Endodermal cell (in vitro differentiated cells): ENCODE measurements at regions not wholly inside any gene's neighbourhood (a gene's known extent, or its start where the extent isn't known, plus 50 kb on each side); places are given as distances from the start of the nearest gene placed in this dataset.

Source experiments
- DNase-seq: peaks from one replicate; pipeline ENCODE4 v3.0.0-alpha.2; 2017
- H3K27ac ChIP-seq: 2 replicates; pipeline ENCODE4 v1.5.1; 2013; ENCODE audit warnings: mild to moderate bottlenecking, low read depth, low read length, moderate library complexity
- H3K27me3 ChIP-seq: 2 replicates; pipeline ENCODE4 v1.6.1; 2013; ENCODE audit warnings: mild to moderate bottlenecking, low read length, moderate library complexity; ENCODE audit not compliant: insufficient read depth, control insufficient read depth, poor library complexity, severe bottlenecking
- H3K36me3 ChIP-seq: 2 replicates; pipeline ENCODE4 v1.7.0; 2013; ENCODE audit warnings: mild to moderate bottlenecking, low read length, moderate library complexity; ENCODE audit not compliant: control insufficient read depth, insufficient read depth
- H3K4me1 ChIP-seq: one replicate; pipeline ENCODE4 v1.7.0; 2013; ENCODE audit warnings: low read length; ENCODE audit not compliant: control insufficient read depth, insufficient read depth
- H3K4me3 ChIP-seq: 2 replicates; pipeline ENCODE4 v1.5.1; 2013; ENCODE audit warnings: mild to moderate bottlenecking, low read length, moderate library complexity
- H3K9ac ChIP-seq: 2 replicates; pipeline ENCODE4 v1.6.1; 2013; ENCODE audit warnings: mild to moderate bottlenecking, low read length, moderate library complexity; ENCODE audit not compliant: poor library complexity, severe bottlenecking; ENCODE audit errors: extremely low read depth
- H3K9me3 ChIP-seq: 2 replicates; pipeline ENCODE4 v1.6.1; 2013; ENCODE audit warnings: mild to moderate bottlenecking, low read length, moderate library complexity; ENCODE audit not compliant: control insufficient read depth
- H3K27ac Mint-ChIP-seq: 2 replicates; pipeline ENCODE4 v1.8.0; 2020; ENCODE audit warnings: mixed read lengths
- H3K27me3 Mint-ChIP-seq: 2 replicates; pipeline ENCODE4 v1.8.0; 2021; ENCODE audit warnings: mild to moderate bottlenecking, mixed read lengths; ENCODE audit not compliant: insufficient read depth
- H3K36me3 Mint-ChIP-seq: 2 replicates; pipeline ENCODE4 v1.8.0; 2020; ENCODE audit warnings: low read depth, mixed read lengths
- H3K4me1 Mint-ChIP-seq: 2 replicates; pipeline ENCODE4 v1.8.0; 2020; ENCODE audit warnings: mixed read lengths
- H3K4me3 Mint-ChIP-seq: 2 replicates; pipeline ENCODE4 v1.8.0; 2020; ENCODE audit warnings: mild to moderate bottlenecking, moderate library complexity, mixed read lengths
- H3K9me3 Mint-ChIP-seq: 2 replicates; pipeline ENCODE4 v1.8.0; 2020; ENCODE audit warnings: mild to moderate bottlenecking, mixed read lengths
- CTCF ChIP-seq: fragments of 200-600 bp; sonication (generic); conservative IDR thresholded peaks from 2 replicates; pipeline ENCODE4 v1.5.0; 2021; ENCODE audit warnings: antibody characterized with exemption, mild to moderate bottlenecking
- WGBS, 2 experiments: methylation state at CpG; one replicate each; pipeline versions ENCODE4 v1.1.5 to v1.1.7; 2013; ENCODE audit warnings: missing lambda C conversion rate in 2 of 2, mixed read lengths in 1 of 2; ENCODE audit not compliant: insufficient coverage in 1 of 2, insufficient read length in 1 of 2; 5-methylcytosine and 5-hydroxymethylcytosine counted together

GRCh38 chr7:11956991-11957390, 125.0 kb upstream of the THSD7A start:
- Histone ChIP-seq H3K27ac (no peak overlapping the region), H3K4me3 (no peak overlapping the region), H3K27me3 (no peaks in the 10 kb centered on the region), H3K4me1 (no peaks in the 10 kb centered on the region), H3K9ac (no peak overlapping the region), H3K9me3 (no peaks in the 10 kb centered on the region), H3K36me3 (no peaks in the 10 kb centered on the region)
- H3K27ac Mint-ChIP-seq = no peak overlapping the region
- peaks cover 7% of the 10 kb centered on the region for H3K4me1 Mint-ChIP-seq
- 88 to 90% methylated on average over 2 to 4 of the region's 5 CpGs for WGBS, 2 experiments
- H3K9me3 Mint-ChIP-seq = no peaks in the 10 kb centered on the region
- H3K4me3 Mint-ChIP-seq = no peak overlapping the region
- no peaks in the 10 kb centered on the region for H3K36me3 Mint-ChIP-seq
- TF ChIP-seq CTCF = no peak
- DNase-seq = no peak
- H3K27me3 Mint-ChIP-seq = no peaks in the 10 kb centered on the region

GRCh38 chr7:11957956-11958355, 126.0 kb upstream of the THSD7A start:
- Histone ChIP-seq H3K36me3 (no peaks in the 10 kb centered on the region), H3K4me1 (no peaks in the 10 kb centered on the region), H3K9ac (no peak overlapping the region), H3K27me3 (no peaks in the 10 kb centered on the region), H3K27ac (no peak overlapping the region), H3K9me3 (no peaks in the 10 kb centered on the region), H3K4me3 (no peak overlapping the region)
- TF ChIP-seq CTCF = no peak
- peaks cover 7% of the 10 kb centered on the region for H3K4me1 Mint-ChIP-seq
- no peaks in the 10 kb centered on the region for H3K36me3 Mint-ChIP-seq
- no peaks in the 10 kb centered on the region for H3K9me3 Mint-ChIP-seq
- H3K4me3 Mint-ChIP-seq = no peak overlapping the region
- DNase-seq = no peak
- no peak overlapping the region for H3K27ac Mint-ChIP-seq
- WGBS, 2 experiments = no CpG with 5 or more reads among the region's 1 CpG
- H3K27me3 Mint-ChIP-seq = no peaks in the 10 kb centered on the region

- H3K4me1 ChIP-seq = no peaks in the 10 kb centered on the region
- H3K27ac Mint-ChIP-seq = peak overlapping the region; percentile 66
- peaks cover 7% of the 10 kb centered on the region for H3K4me1 Mint-ChIP-seq
- H3K9me3 ChIP-seq = no peaks in the 10 kb centered on the region
- H3K4me3 Mint-ChIP-seq = no peak overlapping the region
- H3K27me3 ChIP-seq = no peaks in the 10 kb centered on the region
- no peak for TF ChIP-seq CTCF
- H3K27ac ChIP-seq = no peak overlapping the region
- WGBS, 2 experiments = no CpG with 5 or more reads among the region's 2 CpGs
- H3K27me3 Mint-ChIP-seq = no peaks in the 10 kb centered on the region
- no peaks in the 10 kb centered on the region for H3K36me3 ChIP-seq
- no peaks in the 10 kb centered on the region for H3K9me3 Mint-ChIP-seq
- H3K4me3 ChIP-seq = no peak overlapping the region
- no peaks in the 10 kb centered on the region for H3K36me3 Mint-ChIP-seq
- no peak for DNase-seq
- H3K9ac ChIP-seq = no peak overlapping the region
These were observed 127.1 kb upstream of the THSD7A start for GRCh38 chr7:11959121-11959520.
